Loucy (cell line): ENCODE measurements at regions not wholly inside any gene's neighbourhood (a gene's known extent, or its start where the extent isn't known, plus 50 kb on each side); places are given as distances from the start of the nearest gene placed in this dataset.
"Not testable (repeated sequence)": the region's sequence is repeated elsewhere in the genome, so short reads cannot be mapped to it uniquely, and the experiment has no call there.

Experiments
- H2AFZ ChIP-seq: fragments of 200-600 bp; sonication (generic); 2 replicates; pipeline ENCODE4 v1.6.0; 2016; ENCODE audit warnings: antibody characterized with exemption, mild to moderate bottlenecking, low read length, moderate library complexity
- H3F3A ChIP-seq: fragments of 200-600 bp; 2 replicates; pipeline ENCODE4 v1.6.0; 2016; ENCODE audit warnings: antibody characterized with exemption, low read depth, mild to moderate bottlenecking
- H3K27me3 ChIP-seq: fragments of 200-600 bp; sonication (generic); 2 replicates; pipeline ENCODE4 v1.6.1; 2014; ENCODE audit warnings: low read length, mild to moderate bottlenecking; ENCODE audit not compliant: insufficient read depth, poor library complexity, severe bottlenecking
- H3K36me3 ChIP-seq: fragments of 200-600 bp; sonication (generic); 2 replicates; pipeline ENCODE4 v1.6.1; 2016; ENCODE audit warnings: low read length; ENCODE audit not compliant: insufficient read depth
- H3K4me1 ChIP-seq: fragments of 200-600 bp; sonication (generic); 2 replicates; pipeline ENCODE4 v1.5.1; 2014; ENCODE audit warnings: low read length, mild to moderate bottlenecking; ENCODE audit not compliant: insufficient read depth, poor library complexity, severe bottlenecking
- H3K4me2 ChIP-seq: fragments of 200-600 bp; sonication (generic); 2 replicates; pipeline ENCODE4 v1.6.0; 2014; ENCODE audit warnings: antibody characterized with exemption, low read length, low read depth, mild to moderate bottlenecking; ENCODE audit not compliant: poor library complexity, severe bottlenecking
- H3K4me3 ChIP-seq: fragments of 200-600 bp; sonication (generic); 2 replicates; pipeline ENCODE4 v1.5.1; 2014; ENCODE audit warnings: low read length, mild to moderate bottlenecking, mixed read lengths; ENCODE audit not compliant: poor library complexity, severe bottlenecking
- H3K79me2 ChIP-seq: fragments of 200-600 bp; sonication (generic); 2 replicates; pipeline ENCODE4 v1.6.1; 2014; ENCODE audit warnings: low read length; ENCODE audit not compliant: insufficient read depth
- H3K9ac ChIP-seq: fragments of 200-600 bp; sonication (generic); 2 replicates; pipeline ENCODE4 v1.6.0; 2014; ENCODE audit warnings: mild to moderate bottlenecking, low read depth, low read length, moderate library complexity; ENCODE audit not compliant: poor library complexity, severe bottlenecking
- H3K9me2 ChIP-seq: fragments of 200-600 bp; sonication (generic); replicated peaks from 2 replicates; pipeline ENCODE4 v1.6.1; 2016; ENCODE audit warnings: low read depth, low read length, mixed read lengths
- H3K9me3 ChIP-seq: fragments of 200-600 bp; sonication (generic); 2 replicates; pipeline ENCODE4 v1.6.1; 2014; ENCODE audit warnings: mild to moderate bottlenecking, antibody characterized with exemption, low read length, low read depth; ENCODE audit not compliant: insufficient read depth
- H4K20me1 ChIP-seq: fragments of 200-600 bp; sonication (generic); 2 replicates; pipeline ENCODE4 v1.6.0; 2014; ENCODE audit warnings: antibody characterized with exemption, low read length, mild to moderate bottlenecking; ENCODE audit not compliant: insufficient read depth, poor library complexity, severe bottlenecking
- EZH2phosphoT487 ChIP-seq: fragments of 200-600 bp; IDR thresholded peaks from 2 replicates; pipeline ENCODE4 v1.6.1; 2018; ENCODE audit warnings: antibody characterized with exemption, mild to moderate bottlenecking, moderate library complexity, borderline replicate concordance
- TF ChIP-seq, protein P1 (sequence below): fragments of 200-600 bp; sonication (generic); conservative IDR thresholded peaks from 2 replicates; pipeline ENCODE4 v1.5.1; 2014; ENCODE audit warnings: mild to moderate bottlenecking, antibody characterized with exemption, low read length

DNA sequence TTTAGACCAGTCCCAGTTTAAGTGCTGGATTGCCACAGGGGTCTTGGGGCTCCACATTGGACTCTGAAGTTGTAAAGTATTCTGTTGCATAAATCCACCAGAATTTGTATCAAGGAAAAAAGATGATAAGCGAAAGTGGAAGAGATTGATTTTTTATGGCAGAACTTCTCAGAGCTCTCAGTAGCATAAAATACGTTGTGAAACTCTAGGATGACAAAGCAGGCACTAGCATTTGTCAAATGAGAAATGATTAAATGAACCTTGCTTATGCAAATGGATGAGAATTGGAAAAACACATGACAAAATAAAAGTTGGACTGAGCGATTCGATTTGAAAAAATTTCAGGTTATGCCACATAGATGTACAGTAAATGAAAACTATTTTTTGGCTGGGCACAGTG, 253.8 kb upstream of the RAB4A start:
- no peak overlapping the region for H3K4me2 ChIP-seq
- H2AFZ ChIP-seq: no peak overlapping the region
- H3K36me3 ChIP-seq: no peaks in the 10 kb centered on the region
- H3K4me3 ChIP-seq: no peak overlapping the region
- H3F3A ChIP-seq: no peaks in the 10 kb centered on the region
- H3K9me2 ChIP-seq: no peaks in the 10 kb centered on the region
- no peaks in the 10 kb centered on the region for H4K20me1 ChIP-seq
- no peak overlapping the region for H3K9ac ChIP-seq
- no peaks in the 10 kb centered on the region for H3K79me2 ChIP-seq
- H3K27me3 ChIP-seq: no peaks in the 10 kb centered on the region
- no peaks in the 10 kb centered on the region for H3K4me1 ChIP-seq
- TF ChIP-seq, protein P1, sequence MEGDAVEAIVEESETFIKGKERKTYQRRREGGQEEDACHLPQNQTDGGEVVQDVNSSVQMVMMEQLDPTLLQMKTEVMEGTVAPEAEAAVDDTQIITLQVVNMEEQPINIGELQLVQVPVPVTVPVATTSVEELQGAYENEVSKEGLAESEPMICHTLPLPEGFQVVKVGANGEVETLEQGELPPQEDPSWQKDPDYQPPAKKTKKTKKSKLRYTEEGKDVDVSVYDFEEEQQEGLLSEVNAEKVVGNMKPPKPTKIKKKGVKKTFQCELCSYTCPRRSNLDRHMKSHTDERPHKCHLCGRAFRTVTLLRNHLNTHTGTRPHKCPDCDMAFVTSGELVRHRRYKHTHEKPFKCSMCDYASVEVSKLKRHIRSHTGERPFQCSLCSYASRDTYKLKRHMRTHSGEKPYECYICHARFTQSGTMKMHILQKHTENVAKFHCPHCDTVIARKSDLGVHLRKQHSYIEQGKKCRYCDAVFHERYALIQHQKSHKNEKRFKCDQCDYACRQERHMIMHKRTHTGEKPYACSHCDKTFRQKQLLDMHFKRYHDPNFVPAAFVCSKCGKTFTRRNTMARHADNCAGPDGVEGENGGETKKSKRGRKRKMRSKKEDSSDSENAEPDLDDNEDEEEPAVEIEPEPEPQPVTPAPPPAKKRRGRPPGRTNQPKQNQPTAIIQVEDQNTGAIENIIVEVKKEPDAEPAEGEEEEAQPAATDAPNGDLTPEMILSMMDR: no peak
- no peak for TF ChIP-seq EZH2phosphoT487
- no peaks in the 10 kb centered on the region for H3K9me3 ChIP-seq

DNA sequence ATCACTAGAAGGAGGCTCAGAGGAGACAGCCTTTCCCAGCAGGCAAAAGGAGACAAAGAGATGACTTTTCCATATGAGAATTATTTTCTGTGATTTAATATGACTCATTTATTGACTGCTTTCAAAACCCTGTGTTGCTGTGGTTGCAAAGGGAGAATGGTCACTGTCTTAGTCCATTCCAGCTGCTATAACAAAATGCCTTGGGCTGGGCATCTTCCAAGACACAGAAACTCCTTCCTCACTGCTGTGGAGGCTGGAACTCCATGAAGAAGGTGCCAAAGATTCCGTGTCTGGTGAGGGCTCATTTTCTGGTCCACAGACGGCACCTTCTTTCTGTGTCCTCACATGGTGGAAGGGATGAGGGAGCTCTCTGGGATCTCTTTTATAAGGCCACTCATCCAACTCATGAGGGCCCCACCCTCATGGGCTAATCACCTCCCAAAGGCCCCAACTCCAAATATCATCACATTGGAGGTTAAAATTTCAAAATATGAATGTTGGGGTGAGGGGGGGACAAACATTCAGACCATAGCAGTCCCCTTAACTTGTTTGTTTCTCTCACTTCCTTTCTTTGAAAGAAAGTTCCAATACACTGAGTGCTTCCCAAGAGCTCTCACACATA, 252.1 kb upstream of the RAB4A start:
- Histone ChIP-seq H3K4me1 (peaks cover 13% of the 10 kb centered on the region), H3K36me3 (no peaks in the 10 kb centered on the region), H3K4me2 (no peak overlapping the region), H3F3A (no peaks in the 10 kb centered on the region), H3K9me3 (no peaks in the 10 kb centered on the region), H3K9me2 (no peaks in the 10 kb centered on the region), H3K4me3 (no peak overlapping the region), H4K20me1 (no peaks in the 10 kb centered on the region), H3K79me2 (no peaks in the 10 kb centered on the region), H2AFZ (no peak overlapping the region), H3K9ac (no peak overlapping the region), H3K27me3 (no peaks in the 10 kb centered on the region)
- TF ChIP-seq, protein P1: no peak
- TF ChIP-seq EZH2phosphoT487: no peak

DNA sequence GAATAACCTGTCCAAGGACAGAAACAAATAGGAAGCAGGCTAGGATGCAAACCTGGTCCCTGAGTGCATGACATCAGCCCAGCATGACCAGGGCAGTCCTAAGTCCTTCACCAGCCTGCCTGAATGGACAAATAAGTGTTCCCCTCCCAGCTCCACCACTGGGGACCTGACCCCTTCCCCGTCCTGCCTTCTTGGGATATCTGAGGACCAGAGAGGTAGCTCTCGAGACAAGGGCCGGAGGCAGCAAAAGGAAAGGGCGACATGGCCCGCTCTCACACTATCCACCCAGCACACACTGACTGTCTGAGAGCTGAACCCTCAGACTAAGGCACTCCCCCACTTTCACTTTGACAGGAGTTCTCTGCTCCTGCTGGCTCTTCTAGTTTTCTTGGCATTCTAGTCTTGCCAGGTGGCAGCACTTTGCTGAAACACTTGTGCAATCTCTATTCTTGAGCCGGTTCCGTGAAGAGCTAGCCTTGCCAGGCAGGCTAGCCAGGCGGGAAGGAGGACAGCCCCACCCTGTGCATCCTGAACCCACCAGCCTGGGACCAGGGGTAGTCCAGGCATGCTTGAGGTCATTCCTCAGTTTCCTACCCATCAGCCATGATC, 251.1 kb upstream of the RAB4A start:
- Histone ChIP-seq H2AFZ (no peak overlapping the region), H3K9ac (no peak overlapping the region), H4K20me1 (no peaks in the 10 kb centered on the region), H3K36me3 (no peaks in the 10 kb centered on the region), H3K9me2 (no peaks in the 10 kb centered on the region), H3K4me2 (no peak overlapping the region), H3K79me2 (no peaks in the 10 kb centered on the region), H3K9me3 (no peaks in the 10 kb centered on the region), H3K27me3 (no peaks in the 10 kb centered on the region), H3K4me3 (no peak overlapping the region), H3F3A (no peaks in the 10 kb centered on the region), H3K4me1 (peaks cover 20% of the 10 kb centered on the region)
- TF ChIP-seq, protein P1: no peak
- no peak for TF ChIP-seq EZH2phosphoT487

DNA sequence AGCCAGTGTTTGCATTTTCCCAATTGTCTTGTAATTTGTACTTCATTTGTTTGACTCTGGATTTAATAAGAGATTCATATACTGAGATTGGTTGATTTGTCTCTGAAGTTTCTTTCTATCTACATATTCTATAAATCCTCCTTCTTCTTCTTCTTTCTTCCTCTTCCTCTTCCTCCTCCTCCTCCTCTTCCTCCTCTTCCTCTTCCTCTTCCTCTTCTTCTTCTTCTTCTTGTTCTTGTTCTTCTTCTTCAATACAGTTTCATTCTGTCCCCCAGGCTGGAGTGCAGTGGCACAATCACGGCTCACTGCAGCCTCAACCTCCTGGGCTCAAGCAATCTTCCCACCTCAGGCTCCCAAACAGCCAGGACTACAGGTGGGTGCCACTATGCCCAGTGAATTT, 249.9 kb upstream of the RAB4A start:
- H3K4me2 ChIP-seq: not testable (repeated sequence)

More for the DNA sequence above, 249.9 kb upstream of the RAB4A start:
- not testable (repeated sequence) for H3K79me2 ChIP-seq, H3K4me3 ChIP-seq, H3K9ac ChIP-seq, H3K9me2 ChIP-seq, H3K36me3 ChIP-seq, H3F3A ChIP-seq, H2AFZ ChIP-seq, H4K20me1 ChIP-seq, H3K9me3 ChIP-seq, H3K27me3 ChIP-seq
- H3K4me1 ChIP-seq: peaks cover 31% of the 10 kb centered on the region
